GM11168 (cell line): ENCODE measurements at regions not wholly inside any gene's neighbourhood (a gene's known extent, or its start where the extent isn't known, plus 50 kb on each side); places are given as distances from the start of the nearest gene placed in this dataset.

Experiments used
- in situ Hi-C: fragments of 300-500 bp; cut with MboI; formaldehyde crosslinking; loops from one replicate; pipeline ENCODE4 v1.12.0; 2022; ENCODE audit warnings: low sequenced_read_pairs; ENCODE audit not compliant: unreplicated experiment

- in situ Hi-C loops: no loop called here
Observed at GRCh38 chr5:71937921-71938698, 169.2 kb upstream of the MAP1B start.

GRCh38 chr5:71938895-71939294 lies 168.4 kb upstream of the MAP1B start:
- in situ Hi-C loops: no loop called here

- in situ Hi-C loops: no loop called here
Observed at GRCh38 chr5:71939452-71940230, 167.6 kb upstream of the MAP1B start.

DNA sequence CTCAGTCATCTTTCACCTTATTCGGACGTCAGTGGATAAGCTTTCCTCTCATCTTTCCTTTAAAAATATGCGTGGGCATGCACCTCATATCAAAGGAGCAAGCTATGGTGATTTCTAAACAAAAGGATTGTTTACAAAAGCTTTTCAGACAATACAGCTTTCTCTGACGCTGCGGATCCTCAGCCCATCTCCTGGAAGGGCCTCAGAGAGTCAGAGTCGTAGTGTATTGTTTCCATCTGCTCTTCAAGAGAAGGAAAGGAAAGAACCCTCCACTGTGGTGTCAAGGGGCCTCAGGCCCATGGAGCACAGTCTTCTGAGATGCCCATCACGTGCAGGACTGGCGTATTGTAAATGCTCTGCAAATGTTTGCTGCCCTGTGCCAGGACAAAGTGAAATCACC lies 163.4 kb upstream of the MAP1B start:
- in situ Hi-C loops: no loop called here

- in situ Hi-C loops: no loop called here
Observed at GRCh38 chr5:71945436-71945835, 161.8 kb upstream of the MAP1B start.

DNA sequence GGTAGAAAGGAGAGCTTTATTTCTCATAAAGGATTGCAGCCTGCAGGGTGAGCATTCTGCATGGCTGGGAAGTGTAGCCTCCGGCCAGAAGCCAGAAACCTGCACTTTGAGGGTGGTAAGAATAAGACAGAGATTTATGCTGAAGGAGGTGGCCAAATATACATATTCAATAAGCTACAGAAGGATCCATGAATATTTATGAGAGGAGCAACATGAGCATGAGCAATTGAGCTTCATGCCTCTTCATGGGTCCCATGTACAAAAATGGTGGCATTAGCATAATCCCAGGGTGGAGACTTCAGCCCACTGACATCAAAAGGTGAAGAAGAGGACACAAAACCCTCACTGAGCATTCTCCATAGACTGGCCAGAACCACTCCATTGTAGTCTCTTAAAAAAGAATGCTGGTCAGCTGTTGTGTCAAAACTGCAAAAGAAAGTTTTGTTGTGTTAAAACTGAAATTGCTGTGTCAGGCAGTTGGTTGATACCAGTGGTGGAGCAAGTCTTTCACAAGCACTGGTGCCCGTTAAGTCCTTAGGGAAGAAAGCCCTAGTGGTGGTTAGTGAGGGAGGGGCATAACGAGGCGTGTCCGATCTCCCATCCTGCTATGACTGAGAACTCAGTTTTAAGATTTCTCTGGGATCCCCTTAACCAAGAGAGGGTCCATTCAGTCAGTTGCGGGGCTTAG lies 160.8 kb upstream of the MAP1B start:
- in situ Hi-C loops: no loop called here

GRCh38 chr5:71948206-71948605 lies 159.1 kb upstream of the MAP1B start:
- in situ Hi-C loops: no loop called here

GRCh38 chr5:71949772-71950171 lies 157.5 kb upstream of the MAP1B start:
- in situ Hi-C loops: no loop called here

DNA sequence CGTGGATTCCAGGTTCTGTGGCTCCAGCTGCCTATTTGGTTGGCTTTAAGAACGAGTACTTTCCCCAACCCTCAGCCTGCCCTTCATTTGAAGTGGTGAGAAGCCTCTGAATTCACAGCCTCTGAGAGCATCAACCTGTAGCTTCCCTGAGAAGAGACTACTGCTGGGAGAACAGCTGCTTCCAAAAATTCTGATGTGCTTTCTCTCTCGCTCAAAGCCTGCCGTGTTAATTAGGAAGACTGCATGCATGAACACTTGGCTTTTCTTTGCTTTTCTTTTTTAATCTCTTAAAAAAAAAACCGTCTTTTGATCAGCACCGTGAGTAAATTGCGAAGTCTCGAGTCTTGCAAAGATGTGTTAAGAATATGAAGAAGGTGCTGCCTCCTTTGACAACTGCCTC lies 153.4 kb upstream of the MAP1B start:
- in situ Hi-C loops: no loop called here

GRCh38 chr5:71954329-71954728 lies 152.9 kb upstream of the MAP1B start:
- in situ Hi-C loops: no loop called here

DNA sequence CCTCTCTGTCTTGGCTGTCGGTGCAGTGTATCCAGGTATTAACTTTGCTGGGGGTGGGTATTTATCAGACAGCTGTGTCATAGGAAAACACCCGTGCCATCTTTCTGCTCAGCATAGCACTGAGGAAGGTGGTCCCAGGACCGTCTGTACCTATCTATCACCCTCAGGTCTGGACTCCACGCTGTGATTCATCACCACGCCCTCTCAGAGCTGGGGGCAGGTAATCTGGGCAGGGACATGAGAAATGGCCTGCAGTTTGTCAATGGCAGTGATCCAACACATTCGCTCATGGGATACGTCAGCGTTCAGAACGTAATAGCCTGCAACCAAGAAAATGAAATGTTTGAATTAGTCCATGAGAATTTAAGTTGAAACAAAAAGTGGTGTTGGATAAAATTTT lies 151.6 kb upstream of the MAP1B start:
- in situ Hi-C loops: no loop called here

DNA sequence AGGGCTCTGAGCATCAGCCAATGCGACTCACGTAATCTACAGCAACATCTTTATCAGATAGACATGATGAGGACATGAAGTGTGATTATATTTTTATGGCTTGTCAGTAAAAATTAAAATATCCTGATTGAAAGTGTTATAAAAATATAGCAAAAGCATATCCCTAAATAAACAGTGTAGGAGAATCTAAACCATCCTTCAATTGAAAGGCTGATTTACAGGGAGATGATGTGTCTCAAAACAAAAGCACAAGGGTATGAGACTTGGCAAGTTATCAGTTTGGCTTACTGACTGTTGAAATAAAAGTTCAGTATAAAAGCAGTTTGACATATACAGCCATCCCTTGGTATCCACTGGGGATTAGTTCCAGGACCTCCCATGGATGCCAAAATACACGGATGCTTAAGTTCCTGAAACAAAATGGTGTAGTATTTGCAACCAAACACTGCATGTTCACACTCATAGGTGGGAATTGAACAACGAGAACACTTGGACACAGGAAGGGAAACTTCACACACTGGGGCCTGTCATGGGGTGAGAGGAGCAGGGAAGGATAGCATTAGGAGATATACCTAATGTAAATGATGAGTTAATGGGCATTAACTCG lies 149.9 kb upstream of the MAP1B start:
- in situ Hi-C loops: no loop called here

- in situ Hi-C loops: loop anchor here (10.0 kb wide), 1 partner anchor 375 kb away; no protein-coding TSS in a partner anchor
Observed at GRCh38 chr5:71960195-71960594, 147.1 kb upstream of the MAP1B start.

DNA sequence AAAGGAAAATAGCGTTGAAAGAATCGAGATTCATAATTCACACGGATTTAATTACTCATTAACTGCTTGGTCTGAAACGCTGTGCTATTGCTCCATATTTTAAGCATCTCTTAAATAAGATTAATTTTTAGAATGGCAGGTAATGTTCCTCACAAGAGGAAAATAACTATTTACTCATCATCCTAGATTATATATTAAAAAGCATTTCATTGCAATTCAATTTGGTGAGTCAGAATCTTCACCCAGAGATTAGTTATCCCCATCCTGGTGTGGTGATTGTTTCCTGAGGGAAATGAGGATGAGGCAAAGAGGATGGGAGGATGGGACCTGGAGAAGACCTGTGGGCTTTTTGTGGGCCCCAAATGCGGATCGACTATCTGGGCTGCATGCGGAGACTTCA lies 145.5 kb upstream of the MAP1B start:
- in situ Hi-C loops: loop anchor here (10.0 kb wide), 1 partner anchor 373 kb away; no protein-coding TSS in a partner anchor

GRCh38 chr5:71969460-71969859 lies 137.8 kb upstream of the MAP1B start:
- in situ Hi-C loops: loop anchor here (10.0 kb wide), 1 partner anchor 365 kb away; no protein-coding TSS in a partner anchor

GRCh38 chr5:71971862-71972261 lies 135.4 kb upstream of the MAP1B start:
- in situ Hi-C loops: no loop called here

GRCh38 chr5:71972777-71973473 lies 134.3 kb upstream of the MAP1B start:
- in situ Hi-C loops: no loop called here

DNA sequence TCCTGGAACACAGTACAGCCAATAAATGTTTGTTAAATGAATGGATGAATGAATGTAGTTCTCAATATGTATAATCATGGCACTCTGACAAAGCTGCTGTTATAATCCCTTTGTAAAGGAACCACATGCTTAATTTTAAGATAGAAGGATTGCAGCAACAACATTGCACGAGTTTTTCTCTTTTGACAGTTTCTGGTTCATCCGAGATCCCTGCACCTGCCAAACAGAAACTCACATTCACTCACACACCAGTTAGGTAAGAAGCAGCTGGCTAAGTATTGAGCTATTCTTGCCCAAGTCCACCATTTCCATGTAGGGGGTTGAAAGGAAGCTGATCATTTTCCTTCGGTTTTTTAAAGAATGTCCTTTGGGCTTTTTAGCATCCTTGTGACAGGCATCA lies 133.7 kb upstream of the MAP1B start:
- in situ Hi-C loops: no loop called here

DNA sequence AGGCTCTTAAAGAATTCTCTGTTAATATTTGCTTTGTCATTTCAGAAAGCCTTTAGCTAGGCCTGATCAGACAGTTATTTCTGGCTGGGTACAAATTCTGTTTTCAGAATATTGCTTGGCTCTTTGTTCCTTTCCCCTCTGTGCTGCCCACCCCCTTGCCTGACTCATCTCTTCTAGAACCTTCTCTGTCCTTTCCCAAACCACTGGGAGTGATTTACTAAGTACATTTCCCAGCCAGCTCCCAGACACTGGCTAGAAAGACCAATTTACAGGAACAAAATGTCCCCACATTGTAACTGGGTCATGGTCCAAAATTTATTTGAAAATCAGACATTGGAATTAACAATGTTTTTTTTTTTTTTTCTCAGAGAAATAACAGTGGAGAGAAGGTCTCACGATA lies 133.1 kb upstream of the MAP1B start:
- in situ Hi-C loops: no loop called here

DNA sequence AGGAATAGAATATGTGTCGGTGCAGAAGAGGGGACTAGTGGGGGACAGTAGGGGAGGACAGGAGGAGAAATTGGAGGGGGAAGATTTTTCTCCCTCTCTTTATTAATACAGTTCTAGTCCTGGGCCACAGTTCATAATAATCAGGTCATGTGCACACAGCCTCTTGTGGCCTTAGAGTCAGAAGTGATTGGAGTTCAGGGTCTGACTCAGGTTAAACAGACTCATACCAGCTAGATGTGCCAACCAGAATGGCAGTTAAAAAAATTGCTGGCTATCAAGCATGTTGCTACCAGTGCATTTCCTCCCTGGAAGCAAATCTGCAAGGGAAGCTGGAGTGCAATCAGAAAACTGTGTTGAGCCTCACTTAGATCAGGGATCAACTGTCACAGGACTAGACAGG lies 132.7 kb upstream of the MAP1B start:
- in situ Hi-C loops: no loop called here
